ENCODE measurements at regions not wholly inside any gene's neighbourhood (a gene's known extent, or its start where the extent isn't known, plus 50 kb on each side); places are given as distances from the start of the nearest gene placed in this dataset.

GRCh38 chr13:91167706-91168385 is 179.6 kb upstream of the MIR17HG start:
- no peak for DNase-seq (ENCODE audit: low spot score)

- DNase-seq (ENCODE audit: low spot score), result no peak
Observed at GRCh38 chr13:91168386-91168711, 179.1 kb upstream of the MIR17HG start.

GRCh38 chr13:91169321-91170050 is 178.0 kb upstream of the MIR17HG start:
- no peak for DNase-seq (ENCODE audit: low spot score)

GRCh38 chr13:91172160-91172559 is 175.3 kb upstream of the MIR17HG start:
- no peak for DNase-seq (ENCODE audit: low spot score)

- DNase-seq (ENCODE audit: low spot score), result no peak
Observed at GRCh38 chr13:91174886-91175501, 172.5 kb upstream of the MIR17HG start.

GRCh38 chr13:91178099-91178498 is 169.4 kb upstream of the MIR17HG start:
- no peak for DNase-seq (ENCODE audit: low spot score)

- no peak for DNase-seq (ENCODE audit: low spot score)
Observed at GRCh38 chr13:91181892-91182291, 165.6 kb upstream of the MIR17HG start.

GRCh38 chr13:91184244-91184926 is 163.1 kb upstream of the MIR17HG start:
- DNase-seq (ENCODE audit: low spot score), result no peak

GRCh38 chr13:91185294-91185863 is 162.1 kb upstream of the MIR17HG start:
- no peak for DNase-seq (ENCODE audit: low spot score)

GRCh38 chr13:91187522-91187921 is 160.0 kb upstream of the MIR17HG start:
- DNase-seq (ENCODE audit: low spot score), result no peak

- DNase-seq (ENCODE audit: low spot score), result no peak
Observed at GRCh38 chr13:91189506-91189905, 158.0 kb upstream of the MIR17HG start.

- no peak for DNase-seq (ENCODE audit: low spot score)
Observed at GRCh38 chr13:91193358-91193757, 154.1 kb upstream of the MIR17HG start.

- no peak for DNase-seq (ENCODE audit: low spot score)
Observed at GRCh38 chr13:91195789-91196188, 151.7 kb upstream of the MIR17HG start.

- no peak for DNase-seq (ENCODE audit: low spot score)
Observed at GRCh38 chr13:91196958-91197357, 150.5 kb upstream of the MIR17HG start.

- no peak for DNase-seq (ENCODE audit: low spot score)
Observed at GRCh38 chr13:91199866-91200265, 147.6 kb upstream of the MIR17HG start.

- no peak for DNase-seq (ENCODE audit: low spot score)
Observed at GRCh38 chr13:91200486-91200885, 147.0 kb upstream of the MIR17HG start.

GRCh38 chr13:91203430-91203829 is 144.1 kb upstream of the MIR17HG start:
- no peak for DNase-seq (ENCODE audit: low spot score)

- no peak for DNase-seq (ENCODE audit: low spot score)
Observed at GRCh38 chr13:91207261-91207660, 140.2 kb upstream of the MIR17HG start.

GRCh38 chr13:91211510-91211909 is 136.0 kb upstream of the MIR17HG start:
- no peak for DNase-seq (ENCODE audit: low spot score)

GRCh38 chr13:91212231-91212630 is 135.3 kb upstream of the MIR17HG start:
- DNase-seq (ENCODE audit: low spot score), result no peak

- no peak for DNase-seq (ENCODE audit: low spot score)
Observed at GRCh38 chr13:91214031-91214430, 133.5 kb upstream of the MIR17HG start.

GRCh38 chr13:91216928-91217700 is 130.4 kb upstream of the MIR17HG start:
- DNase-seq (ENCODE audit: low spot score), result no peak
